Stimulated activated naive CD8-positive, alpha-beta T cell treated with anti-CD3 and anti-CD28 coated beads, Interleukin-15, amount 100 ng/mL, for 72 hours (primary cell): ENCODE measurements at regions not wholly inside any gene's neighbourhood (a gene's known extent, or its start where the extent isn't known, plus 50 kb on each side); places are given as distances from the start of the nearest gene placed in this dataset.
A peak's percentile ranks its signal among the peaks of the same experiment; 100 is the strongest.

Experiments used
- ATAC-seq: fragments of 150-1000 bp; cut with Tn5 transposase; 2 replicates; pipeline ENCODE4 v1.10.0; 2021; ENCODE audit warnings: mild to moderate bottlenecking, moderate library complexity
- DNase-seq, 2 donors: peaks; one replicate each; pipeline ENCODE4 v3.0.0; 2021 to 2022
- H3K27ac Mint-ChIP-seq, 2 donors: one replicate each; pipeline ENCODE4 v1.8.0; 2022; ENCODE audit warnings: mild to moderate bottlenecking in 2 of 2, mixed read lengths in 2 of 2, moderate library complexity in 2 of 2
- H3K27me3 Mint-ChIP-seq: one replicate; pipeline ENCODE4 v1.8.0; 2022; ENCODE audit warnings: mixed read lengths
- H3K4me1 Mint-ChIP-seq: one replicate; pipeline ENCODE4 v1.8.0; 2022; ENCODE audit warnings: mild to moderate bottlenecking, mixed read lengths
- H3K4me3 Mint-ChIP-seq, 2 donors: one replicate each; pipeline ENCODE4 v1.8.0; 2022; ENCODE audit warnings: mild to moderate bottlenecking in 2 of 2, mixed read lengths in 2 of 2, moderate library complexity in 1 of 2
- H3K9me3 Mint-ChIP-seq, 2 donors: one replicate each; pipeline ENCODE4 v1.8.0; 2022; ENCODE audit warnings: mixed read lengths in 2 of 2

- no peaks in the 10 kb centered on the region for H3K4me1 Mint-ChIP-seq
- ATAC-seq (no peak), DNase-seq (no peak)
- H3K27ac Mint-ChIP-seq, result no peak overlapping the region
- H3K9me3 Mint-ChIP-seq, result peaks cover 0 to 13% of the 10 kb centered on the region in 2 donors
- no peak overlapping the region for H3K4me3 Mint-ChIP-seq
- H3K27me3 Mint-ChIP-seq, result peaks cover 5% of the 10 kb centered on the region
Observed at GRCh38 chr6:169083508-169083874, 170.2 kb downstream of the THBS2 start.

GRCh38 chr6:169082817-169083507, 170.7 kb downstream of the THBS2 start:
- DNase-seq (no peak), ATAC-seq (peak; percentile 46)
- peaks cover 0 to 13% of the 10 kb centered on the region in 2 donors for H3K9me3 Mint-ChIP-seq
- no peak overlapping the region for H3K4me3 Mint-ChIP-seq
- H3K27ac Mint-ChIP-seq, result no peak overlapping the region
- no peaks in the 10 kb centered on the region for H3K4me1 Mint-ChIP-seq
- H3K27me3 Mint-ChIP-seq, result peaks cover 7% of the 10 kb centered on the region

GRCh38 chr6:169082093-169082492, 171.6 kb downstream of the THBS2 start:
- DNase-seq, result no peak
- Mint-ChIP-seq H3K4me3 (no peak overlapping the region), H3K4me1 (no peaks in the 10 kb centered on the region), H3K27ac (no peak overlapping the region), H3K9me3 (peaks cover 0 to 13% of the 10 kb centered on the region in 2 donors), H3K27me3 (peaks cover 7% of the 10 kb centered on the region)
- ATAC-seq, result no peak

GRCh38 chr6:169081248-169081647, 172.4 kb downstream of the THBS2 start:
- H3K4me1 Mint-ChIP-seq, result no peaks in the 10 kb centered on the region
- no peak overlapping the region for H3K4me3 Mint-ChIP-seq
- no peak overlapping the region for H3K27ac Mint-ChIP-seq
- no peak for ATAC-seq
- H3K9me3 Mint-ChIP-seq, result peaks cover 0 to 13% of the 10 kb centered on the region in 2 donors
- no peak for DNase-seq
- peaks cover 7% of the 10 kb centered on the region for H3K27me3 Mint-ChIP-seq

GRCh38 chr6:169079650-169080049, 174.0 kb downstream of the THBS2 start:
- peaks cover 0 to 12% of the 10 kb centered on the region in 2 donors for H3K9me3 Mint-ChIP-seq
- DNase-seq (no peak), ATAC-seq (no peak)
- no peak overlapping the region for H3K4me3 Mint-ChIP-seq
- no peaks in the 10 kb centered on the region for H3K4me1 Mint-ChIP-seq
- peaks cover 14% of the 10 kb centered on the region for H3K27me3 Mint-ChIP-seq
- no peak overlapping the region for H3K27ac Mint-ChIP-seq

GRCh38 chr6:169078399-169079145, 175.1 kb downstream of the THBS2 start:
- peaks cover 0 to under 1% of the 10 kb centered on the region in 2 donors for H3K9me3 Mint-ChIP-seq
- H3K27me3 Mint-ChIP-seq, result peaks cover 14% of the 10 kb centered on the region
- ATAC-seq (no peak), DNase-seq (no peak)
- no peak overlapping the region for H3K4me3 Mint-ChIP-seq
- no peaks in the 10 kb centered on the region for H3K4me1 Mint-ChIP-seq
- no peak overlapping the region for H3K27ac Mint-ChIP-seq

GRCh38 chr6:169075915-169076654, 177.6 kb downstream of the THBS2 start:
- DNase-seq, result no peak
- H3K27ac Mint-ChIP-seq, result no peak overlapping the region
- H3K4me1 Mint-ChIP-seq, result no peaks in the 10 kb centered on the region
- H3K4me3 Mint-ChIP-seq, result no peak overlapping the region
- peaks cover 14% of the 10 kb centered on the region for H3K27me3 Mint-ChIP-seq
- no peak for ATAC-seq
- H3K9me3 Mint-ChIP-seq, result no peaks in the 10 kb centered on the region

GRCh38 chr6:169075211-169075914, 178.3 kb downstream of the THBS2 start:
- DNase-seq (no peak), ATAC-seq (no peak)
- H3K27me3 Mint-ChIP-seq, result peaks cover 14% of the 10 kb centered on the region
- no peak overlapping the region for H3K4me3 Mint-ChIP-seq
- no peaks in the 10 kb centered on the region for H3K9me3 Mint-ChIP-seq
- no peak overlapping the region for H3K27ac Mint-ChIP-seq
- H3K4me1 Mint-ChIP-seq, result no peaks in the 10 kb centered on the region

- DNase-seq (no peak), ATAC-seq (no peak)
- H3K4me1 Mint-ChIP-seq, result no peaks in the 10 kb centered on the region
- no peak overlapping the region for H3K4me3 Mint-ChIP-seq
- H3K27ac Mint-ChIP-seq, result no peak overlapping the region
- no peaks in the 10 kb centered on the region for H3K9me3 Mint-ChIP-seq
- peaks cover 14% of the 10 kb centered on the region for H3K27me3 Mint-ChIP-seq
Observed at GRCh38 chr6:169074526-169074925, 179.1 kb downstream of the THBS2 start.

- Mint-ChIP-seq H3K4me1 (no peaks in the 10 kb centered on the region), H3K27ac (no peak overlapping the region), H3K27me3 (peaks cover 7% of the 10 kb centered on the region), H3K9me3 (no peaks in the 10 kb centered on the region), H3K4me3 (no peak overlapping the region)
- ATAC-seq (no peak), DNase-seq (no peak)
Observed at GRCh38 chr6:169073311-169073710, 180.3 kb downstream of the THBS2 start.

GRCh38 chr6:169072127-169073042, 181.3 kb downstream of the THBS2 start:
- H3K27ac Mint-ChIP-seq, result no peak overlapping the region
- no peaks in the 10 kb centered on the region for H3K9me3 Mint-ChIP-seq
- DNase-seq (no peak), ATAC-seq (no peak)
- H3K4me3 Mint-ChIP-seq, result no peak overlapping the region
- H3K4me1 Mint-ChIP-seq, result no peaks in the 10 kb centered on the region
- H3K27me3 Mint-ChIP-seq, result peaks cover 7% of the 10 kb centered on the region

- Mint-ChIP-seq H3K27me3 (peaks cover 7% of the 10 kb centered on the region), H3K27ac (no peak overlapping the region), H3K4me3 (no peak overlapping the region), H3K4me1 (no peaks in the 10 kb centered on the region), H3K9me3 (no peaks in the 10 kb centered on the region)
- no peak for ATAC-seq
- no peak for DNase-seq
Observed at GRCh38 chr6:169071394-169071793, 182.3 kb downstream of the THBS2 start.

- Mint-ChIP-seq H3K27ac (no peak overlapping the region), H3K27me3 (peaks cover 7% of the 10 kb centered on the region), H3K9me3 (no peaks in the 10 kb centered on the region), H3K4me1 (no peaks in the 10 kb centered on the region), H3K4me3 (no peak overlapping the region)
- ATAC-seq, result no peak
- DNase-seq, result no peak
Observed at GRCh38 chr6:169070506-169071176, 183.0 kb downstream of the THBS2 start.

- Mint-ChIP-seq H3K27me3 (no peaks in the 10 kb centered on the region), H3K27ac (no peak overlapping the region), H3K4me1 (no peaks in the 10 kb centered on the region), H3K4me3 (no peak overlapping the region), H3K9me3 (no peaks in the 10 kb centered on the region)
- DNase-seq (no peak), ATAC-seq (no peak)
Observed at GRCh38 chr6:169069356-169069755, 184.3 kb downstream of the THBS2 start.
